Thyroid gland (tissue), 4 donors: ENCODE measurements at regions not wholly inside any gene's neighbourhood (a gene's known extent, or its start where the extent isn't known, plus 50 kb on each side); places are given as distances from the start of the nearest gene placed in this dataset.

Source experiments
- CTCF ChIP-seq, 6 experiments: fragments of 200-600 bp in 3 of 6; fragments of 450-650 bp in 3 of 6; sonication (generic) in 3 of 6; IDR thresholded peaks; one replicate each; pipeline ENCODE4 v1.5.1; 2016 to 2019; ENCODE audit warnings: antibody characterized with exemption in 6 of 6, mild to moderate bottlenecking in 2 of 6, inconsistent platforms in 1 of 6, moderate library complexity in 1 of 6
- POLR2A ChIP-seq, 2 donors: fragments of 450-650 bp; IDR thresholded peaks; one replicate each; pipeline ENCODE4 v1.6.1; 2017; ENCODE audit warnings: antibody characterized with exemption in 2 of 2, mild to moderate bottlenecking in 2 of 2, moderate library complexity in 1 of 2

- TF ChIP-seq CTCF (IDR thresholded peaks at IDR 0.05), result no peak
- no peak for TF ChIP-seq POLR2A (IDR thresholded peaks at IDR 0.05)
These were observed 231.7 kb upstream of the PGRMC2 start for GRCh38 chr4:128519163-128519830.
